Neutrophil (primary cell): ENCODE measurements at regions not wholly inside any gene's neighbourhood (a gene's known extent, or its start where the extent isn't known, plus 50 kb on each side); places are given as distances from the start of the nearest gene placed in this dataset.

Experiments
- H3K27ac ChIP-seq: fragments of 200-600 bp; sonication (generic); 2 replicates; pipeline ENCODE4 v1.5.1; 2016; ENCODE audit warnings: mild to moderate bottlenecking, moderate library complexity
- H3K27me3 ChIP-seq: fragments of 200-600 bp; sonication (generic); 2 replicates; pipeline ENCODE4 v1.6.0; 2016; ENCODE audit warnings: mild to moderate bottlenecking
- H3K36me3 ChIP-seq: fragments of 200-600 bp; sonication (generic); 2 replicates; pipeline ENCODE4 v1.5.1; 2017
- H3K4me1 ChIP-seq, 2 experiments: fragments of 200-600 bp in 1 of 2; sonication (generic) in 1 of 2; 1 replicate in 1 of 2; 2 replicates in 1 of 2; pipeline versions ENCODE4 v1.5.1 to v1.6.1; 2013 to 2016; ENCODE audit warnings: low read depth in 1 of 2, low read length in 1 of 2, mild to moderate bottlenecking in 1 of 2, moderate library complexity in 1 of 2; ENCODE audit not compliant: control insufficient read depth in 1 of 2, insufficient read depth in 1 of 2
- H3K4me3 ChIP-seq, 2 experiments: fragments of 200-600 bp in 1 of 2; sonication (generic) in 1 of 2; 1 replicate in 1 of 2; 2 replicates in 1 of 2; pipeline ENCODE4 v1.5.1; 2013 to 2016; ENCODE audit warnings: low read depth in 1 of 2, low read length in 1 of 2, mild to moderate bottlenecking in 1 of 2, moderate library complexity in 1 of 2
- H3K9me3 ChIP-seq: fragments of 200-600 bp; sonication (generic); 2 replicates; pipeline ENCODE4 v1.5.1; 2016
- CTCF ChIP-seq: fragments of 200-600 bp; sonication (generic); IDR thresholded peaks from 2 replicates; pipeline ENCODE4 v1.5.1; 2016; ENCODE audit warnings: antibody characterized with exemption

GRCh38 chr1:198861636-198862035 is 222.8 kb downstream of the PTPRC start:
- no peak for TF ChIP-seq CTCF
- no peaks in the 10 kb centered on the region for H3K27me3 ChIP-seq
- no peaks in the 10 kb centered on the region for H3K9me3 ChIP-seq
- H3K36me3 ChIP-seq = no peaks in the 10 kb centered on the region
- H3K4me1 ChIP-seq = no peaks in the 10 kb centered on the region
- H3K4me3 ChIP-seq = no peak overlapping the region
- no peak overlapping the region for H3K27ac ChIP-seq

GRCh38 chr1:198864695-198865094 is 225.9 kb downstream of the PTPRC start:
- Histone ChIP-seq H3K4me1 (no peaks in the 10 kb centered on the region), H3K27ac (no peak overlapping the region), H3K36me3 (no peaks in the 10 kb centered on the region), H3K4me3 (no peak overlapping the region), H3K9me3 (no peaks in the 10 kb centered on the region), H3K27me3 (no peaks in the 10 kb centered on the region)
- TF ChIP-seq CTCF = no peak

GRCh38 chr1:198865319-198865718 is 226.5 kb downstream of the PTPRC start:
- no peak overlapping the region for H3K4me3 ChIP-seq
- H3K27me3 ChIP-seq = no peaks in the 10 kb centered on the region
- H3K36me3 ChIP-seq = no peaks in the 10 kb centered on the region
- no peaks in the 10 kb centered on the region for H3K4me1 ChIP-seq
- H3K27ac ChIP-seq = no peak overlapping the region
- no peaks in the 10 kb centered on the region for H3K9me3 ChIP-seq
- TF ChIP-seq CTCF = no peak

- Histone ChIP-seq H3K9me3 (no peaks in the 10 kb centered on the region), H3K4me3 (no peak overlapping the region), H3K27ac (no peak overlapping the region), H3K36me3 (no peaks in the 10 kb centered on the region), H3K27me3 (no peaks in the 10 kb centered on the region), H3K4me1 (no peaks in the 10 kb centered on the region)
- TF ChIP-seq CTCF = no peak
Measured at GRCh38 chr1:198867182-198867581, 228.3 kb downstream of the PTPRC start.

- Histone ChIP-seq H3K36me3 (no peaks in the 10 kb centered on the region), H3K9me3 (no peaks in the 10 kb centered on the region), H3K27ac (no peak overlapping the region), H3K4me1 (no peaks in the 10 kb centered on the region), H3K4me3 (no peak overlapping the region), H3K27me3 (no peaks in the 10 kb centered on the region)
- TF ChIP-seq CTCF = no peak
Measured at GRCh38 chr1:198873696-198874230, 234.9 kb downstream of the PTPRC start.
